Mucosa of gallbladder (tissue), 1 donor: ENCODE measurements at regions not wholly inside any gene's neighbourhood (a gene's known extent, or its start where the extent isn't known, plus 50 kb on each side); places are given as distances from the start of the nearest gene placed in this dataset.

Experiments
- DNase-seq: peaks from one replicate; pipeline ENCODE4 v3.0.0-alpha.2; 2020; ENCODE audit warnings: low spot score
- donor health status: DM: no; HTN: no; CAD: no.

DNA sequence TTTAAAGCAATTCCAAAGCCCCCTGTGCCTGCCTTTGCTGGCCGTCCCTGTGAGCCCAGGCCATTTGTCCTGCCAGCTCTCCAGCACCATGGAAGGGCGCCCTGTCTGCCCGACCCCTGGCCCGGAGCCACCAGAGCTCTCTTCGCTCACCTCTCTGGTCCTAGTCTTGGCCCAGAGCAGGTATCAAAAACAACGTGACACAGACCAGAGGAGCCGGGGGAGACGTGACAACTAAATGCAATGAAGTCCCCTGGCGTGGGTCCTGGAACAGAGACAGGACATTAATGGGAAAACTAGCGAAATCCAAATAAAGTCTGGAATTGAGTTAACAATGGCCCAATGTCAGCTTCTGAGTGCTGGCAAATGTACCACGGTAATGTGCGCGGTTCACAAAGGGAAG, 83.2 kb upstream of the DIO3 start:
- no peak for DNase-seq

DNA sequence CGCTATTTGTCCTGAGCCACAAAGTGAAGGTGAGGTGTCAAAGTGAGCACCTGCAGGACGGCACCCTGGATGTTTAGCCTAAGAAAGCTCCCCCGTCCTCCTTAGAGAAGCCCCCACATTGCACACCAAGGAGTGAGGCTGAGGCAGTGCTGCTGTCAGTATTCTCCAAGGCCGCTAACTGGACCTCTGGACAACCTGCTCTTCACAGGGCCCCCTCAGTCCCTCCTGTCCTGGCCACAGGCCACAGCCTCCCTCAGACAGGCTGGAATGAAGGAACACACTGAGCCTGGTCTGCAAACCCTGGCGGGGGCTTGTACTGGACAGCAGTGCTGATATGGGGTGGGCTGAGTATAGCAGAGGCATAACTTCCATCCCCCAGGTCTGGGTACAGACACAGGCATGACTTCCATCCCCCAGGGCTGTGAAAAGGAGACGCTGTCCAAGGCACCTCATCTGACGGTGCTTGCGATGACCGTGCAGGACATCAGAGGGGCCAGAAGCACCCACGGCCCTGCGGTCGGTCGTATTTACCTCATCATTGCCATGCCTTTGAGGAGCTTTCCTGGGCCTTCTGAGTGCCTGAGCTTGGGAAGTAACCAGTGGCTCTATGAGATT, 82.4 kb upstream of the DIO3 start:
- DNase-seq: no peak

DNA sequence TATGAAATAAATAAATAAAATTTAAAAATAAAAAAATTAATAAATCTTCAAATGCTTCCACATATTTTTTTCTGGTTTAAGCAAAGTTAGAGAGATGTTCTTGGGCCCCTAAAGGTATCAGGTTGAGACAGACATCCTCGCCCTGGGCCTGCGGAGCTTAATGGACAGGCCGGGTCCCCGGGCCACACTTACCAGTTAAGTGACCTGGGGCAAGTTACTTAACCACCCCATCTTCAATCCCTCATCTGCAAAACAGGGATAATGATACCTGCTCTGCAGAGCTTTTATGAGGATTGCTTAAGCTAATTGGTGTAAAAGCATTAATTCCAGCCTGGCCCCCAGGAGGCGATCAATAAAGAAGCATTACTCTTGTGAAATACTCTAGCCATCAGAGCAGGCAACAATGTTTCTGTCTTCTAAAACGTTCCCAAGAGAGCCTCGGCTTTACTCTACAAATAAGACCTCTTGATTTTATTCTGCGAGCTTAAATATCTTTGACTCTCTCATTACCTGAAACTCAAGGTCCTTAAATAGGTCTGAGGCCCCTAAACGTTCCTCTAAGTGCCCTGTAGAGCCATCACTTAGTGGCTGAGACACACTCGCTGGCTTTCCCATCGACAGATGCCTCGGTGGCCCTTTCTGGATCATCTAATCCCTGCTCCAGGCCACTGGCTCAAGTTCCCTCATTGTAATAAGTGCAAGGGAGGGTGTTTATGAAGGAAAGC, 81.1 kb upstream of the DIO3 start:
- no peak for DNase-seq

DNA sequence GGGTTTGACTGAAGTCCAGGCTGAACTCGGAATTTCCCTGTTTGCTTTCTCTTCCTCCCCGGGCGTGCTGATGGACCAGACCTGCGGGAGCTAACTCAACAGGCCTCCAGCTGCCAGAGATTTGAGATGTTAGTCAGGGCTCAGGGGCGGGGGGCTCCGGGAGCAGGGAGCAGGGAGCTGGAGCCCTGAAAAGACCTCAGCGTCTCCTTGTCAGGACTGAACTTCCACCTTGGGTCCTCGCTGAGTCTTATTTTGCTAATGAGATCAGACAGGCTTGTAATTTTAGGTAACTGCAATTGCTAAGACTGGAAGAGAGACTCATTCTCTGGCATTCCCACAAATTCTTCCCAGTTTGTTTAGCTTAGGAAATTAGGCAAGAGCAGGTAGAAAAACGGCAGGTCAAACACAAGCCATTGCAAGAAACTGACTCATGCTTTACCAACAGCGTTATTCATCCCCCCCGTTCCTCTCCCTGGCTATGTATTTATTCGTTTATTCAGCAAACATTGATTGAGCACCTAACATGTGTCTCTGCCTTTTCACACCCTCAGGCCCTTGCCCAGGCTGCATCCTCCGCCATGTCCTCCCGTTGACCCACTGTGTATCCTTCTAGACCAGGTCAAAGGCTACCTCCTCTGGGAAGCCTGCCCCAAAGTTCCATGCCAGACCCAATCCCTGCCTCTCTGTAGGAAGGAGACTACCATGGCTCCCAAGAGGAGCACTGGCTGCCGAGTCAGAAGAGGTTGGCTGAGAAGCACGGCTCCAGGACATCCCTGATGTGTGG, 80.4 kb upstream of the DIO3 start:
- no peak for DNase-seq

DNA sequence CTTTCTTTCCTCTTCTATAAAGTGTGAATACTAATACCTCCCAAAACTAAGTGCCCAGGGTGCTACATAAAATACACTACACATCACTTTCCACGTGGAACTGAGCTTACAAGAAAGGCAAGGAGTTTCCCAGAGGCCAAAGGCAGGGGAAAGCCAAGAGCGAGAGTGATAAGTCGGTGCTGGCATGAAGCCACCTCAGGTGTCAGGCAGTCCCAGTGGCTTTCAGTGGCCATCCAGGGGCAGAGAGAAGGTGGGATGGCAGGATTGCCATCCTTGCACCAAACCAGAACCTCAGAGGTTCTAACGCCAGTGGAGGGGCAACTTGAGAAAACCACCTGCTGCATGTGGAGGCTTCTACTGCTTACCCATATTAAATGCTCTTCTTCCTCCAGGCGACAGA, 79.7 kb upstream of the DIO3 start:
- DNase-seq: no peak

DNA sequence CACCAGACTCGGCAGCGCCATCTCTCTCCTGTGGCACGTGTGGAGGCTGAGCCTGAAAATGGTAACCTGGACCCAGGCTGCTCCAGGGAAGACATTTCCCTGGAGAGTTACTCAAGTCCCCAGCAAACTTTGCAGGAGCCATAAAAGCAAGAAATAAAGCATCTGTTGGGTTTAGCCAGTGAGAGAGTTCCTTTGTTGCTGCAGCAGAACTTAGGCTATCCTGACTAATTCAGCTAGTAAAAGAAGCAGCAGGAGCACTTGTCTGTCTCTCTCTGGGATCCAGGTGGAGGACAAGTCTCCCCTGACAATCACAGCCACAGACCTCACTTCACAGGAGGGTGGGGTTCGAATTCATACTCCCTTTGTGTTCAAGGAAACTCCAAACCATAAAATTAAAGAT, 79.2 kb upstream of the DIO3 start:
- no peak for DNase-seq

DNA sequence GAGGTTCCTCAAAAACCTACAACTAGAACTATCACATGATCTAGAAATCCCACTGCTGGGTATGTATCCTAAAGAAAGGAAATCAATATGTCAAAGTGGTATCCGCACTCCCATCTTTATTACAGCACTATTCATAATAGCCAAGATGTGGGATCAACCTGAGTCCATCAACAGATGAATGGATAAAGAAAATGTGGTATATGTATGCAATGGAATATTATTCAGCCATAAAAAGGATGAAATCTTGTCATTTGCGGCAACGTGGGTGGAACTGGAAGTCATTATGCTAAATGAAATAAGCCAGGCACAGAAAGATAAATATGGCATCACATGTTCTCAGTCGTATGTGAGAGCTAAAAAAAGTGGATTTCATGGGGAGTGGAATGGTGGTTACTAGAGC, 77.5 kb upstream of the DIO3 start:
- no peak for DNase-seq

DNA sequence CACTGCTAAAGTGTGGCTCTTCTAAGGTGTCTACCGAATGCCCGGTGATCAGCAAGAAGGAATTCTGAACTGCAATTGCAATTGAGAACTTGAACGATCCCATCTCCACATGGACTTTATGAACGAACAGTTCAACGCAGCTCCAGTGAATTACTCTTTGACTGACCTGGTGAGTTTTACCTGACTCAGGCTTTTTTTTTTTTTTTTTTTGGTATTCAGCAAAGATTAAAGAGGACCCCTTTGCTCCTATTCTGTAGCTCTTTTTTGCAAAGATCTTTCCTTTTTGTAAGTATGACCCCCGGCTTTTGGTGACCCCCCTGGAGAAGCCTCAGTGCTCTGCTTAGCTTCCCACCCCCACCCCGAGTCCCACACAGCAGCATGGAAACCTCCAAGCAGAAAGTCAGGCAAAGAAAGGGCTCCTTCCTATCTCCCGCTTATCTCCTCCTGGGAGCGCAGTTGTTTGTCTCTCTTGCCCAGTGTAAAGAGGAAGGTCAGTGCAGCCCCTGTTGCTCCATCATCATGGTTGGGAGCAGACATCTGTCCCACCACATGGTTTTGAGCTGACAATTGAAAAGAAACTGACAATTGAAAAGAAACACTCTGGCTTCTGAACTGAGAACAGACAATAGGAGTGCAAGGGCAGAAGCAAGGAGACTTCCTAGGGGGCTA, 72.1 kb upstream of the DIO3 start:
- DNase-seq: no peak

DNA sequence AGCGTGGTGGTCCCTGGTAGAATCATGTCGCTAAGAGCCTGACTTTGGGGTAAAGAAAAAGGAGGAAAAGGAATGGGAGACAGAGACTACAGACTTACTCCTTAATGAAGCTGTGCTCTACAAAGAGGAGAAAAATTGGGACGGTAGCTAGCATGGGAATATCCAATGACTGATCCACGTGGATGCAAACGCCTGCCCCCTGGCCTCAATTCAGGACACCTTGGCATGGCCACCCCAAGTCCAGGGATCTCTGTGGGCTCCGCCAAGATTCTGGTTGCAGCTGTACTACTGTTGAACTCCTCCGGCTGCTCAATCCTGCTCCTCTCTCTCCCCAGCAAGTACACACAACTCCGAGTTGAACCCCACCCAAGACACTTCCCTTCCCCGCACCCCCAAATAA, 70.5 kb upstream of the DIO3 start:
- DNase-seq: no peak

DNA sequence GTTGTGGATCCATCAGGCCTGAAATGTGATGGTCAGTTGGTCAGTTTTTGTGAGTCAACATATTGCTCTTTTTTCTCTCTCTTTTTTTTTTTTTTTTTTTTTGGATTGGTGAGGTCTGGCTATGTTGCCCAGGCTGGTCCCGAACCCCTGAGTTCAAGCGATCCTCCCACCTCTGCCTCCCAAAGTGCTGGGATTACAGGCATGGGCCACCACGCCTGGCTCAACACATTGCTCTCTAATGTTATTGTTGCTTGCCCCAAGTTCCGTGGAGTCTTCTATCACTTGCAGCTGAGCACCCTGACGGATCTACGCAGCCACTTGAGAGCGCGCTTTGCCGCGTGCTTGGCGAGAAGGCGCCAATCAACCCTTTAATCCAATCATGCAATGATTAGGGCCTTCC, 69.5 kb upstream of the DIO3 start:
- no peak for DNase-seq

DNA sequence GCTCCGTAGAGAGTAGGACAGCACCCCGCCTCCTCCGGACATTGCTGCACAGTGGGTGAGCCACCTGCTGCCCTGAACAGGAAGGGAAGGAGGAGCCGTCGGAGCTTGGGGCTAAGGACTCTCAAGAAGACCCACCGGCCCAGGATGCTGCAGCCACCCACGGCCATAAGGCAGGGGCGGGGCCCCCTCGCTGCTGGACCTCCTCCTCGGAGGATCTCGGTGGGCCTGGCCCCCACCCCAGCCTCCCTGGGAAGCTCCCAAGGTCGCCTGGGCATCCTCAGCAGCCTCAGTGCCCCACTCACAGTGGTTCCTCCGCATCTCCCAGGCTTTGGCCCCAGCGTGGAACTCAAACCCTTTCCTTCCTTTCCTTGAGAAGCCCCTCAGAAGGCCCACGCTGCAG, 68.6 kb upstream of the DIO3 start:
- no peak for DNase-seq

DNA sequence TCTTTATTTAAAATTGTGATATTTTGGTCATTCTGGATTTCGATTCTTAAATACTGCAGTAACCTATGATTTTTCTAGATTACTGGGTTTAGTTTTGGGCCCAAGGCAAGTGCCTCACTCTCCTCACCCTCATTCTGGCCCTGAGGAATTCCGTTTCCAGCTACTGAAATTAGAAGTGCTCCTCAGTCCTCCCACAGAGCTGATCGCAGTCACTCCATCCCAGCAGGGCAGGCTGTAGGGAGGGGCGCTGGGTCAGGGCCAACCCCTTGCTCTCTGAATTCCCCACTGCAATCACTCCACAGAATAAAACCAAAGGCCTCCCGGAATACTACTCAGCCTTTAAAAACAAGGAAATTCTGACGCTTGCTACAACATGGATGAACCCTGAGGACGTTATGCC, 66.5 kb upstream of the DIO3 start:
- no peak for DNase-seq

DNA sequence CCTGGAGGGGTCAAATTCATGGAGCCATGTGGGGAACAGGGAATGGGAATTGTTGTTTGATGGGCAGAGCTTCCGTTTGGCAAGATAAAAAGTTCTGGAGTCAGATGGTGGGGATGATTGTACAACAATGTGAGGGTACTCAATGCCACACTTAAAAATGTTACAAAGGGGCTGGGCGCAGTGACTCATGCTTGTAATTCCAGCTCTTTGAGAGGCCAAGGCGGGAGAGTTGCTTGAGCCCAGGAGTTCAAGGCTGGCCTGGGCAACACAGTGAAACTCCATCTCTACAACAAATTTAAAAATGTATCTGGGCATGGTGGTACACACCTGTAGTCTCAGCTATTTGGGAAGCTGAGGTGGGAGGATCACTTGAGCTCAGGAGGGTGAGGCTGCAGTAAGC, 66.0 kb upstream of the DIO3 start:
- no peak for DNase-seq

DNA sequence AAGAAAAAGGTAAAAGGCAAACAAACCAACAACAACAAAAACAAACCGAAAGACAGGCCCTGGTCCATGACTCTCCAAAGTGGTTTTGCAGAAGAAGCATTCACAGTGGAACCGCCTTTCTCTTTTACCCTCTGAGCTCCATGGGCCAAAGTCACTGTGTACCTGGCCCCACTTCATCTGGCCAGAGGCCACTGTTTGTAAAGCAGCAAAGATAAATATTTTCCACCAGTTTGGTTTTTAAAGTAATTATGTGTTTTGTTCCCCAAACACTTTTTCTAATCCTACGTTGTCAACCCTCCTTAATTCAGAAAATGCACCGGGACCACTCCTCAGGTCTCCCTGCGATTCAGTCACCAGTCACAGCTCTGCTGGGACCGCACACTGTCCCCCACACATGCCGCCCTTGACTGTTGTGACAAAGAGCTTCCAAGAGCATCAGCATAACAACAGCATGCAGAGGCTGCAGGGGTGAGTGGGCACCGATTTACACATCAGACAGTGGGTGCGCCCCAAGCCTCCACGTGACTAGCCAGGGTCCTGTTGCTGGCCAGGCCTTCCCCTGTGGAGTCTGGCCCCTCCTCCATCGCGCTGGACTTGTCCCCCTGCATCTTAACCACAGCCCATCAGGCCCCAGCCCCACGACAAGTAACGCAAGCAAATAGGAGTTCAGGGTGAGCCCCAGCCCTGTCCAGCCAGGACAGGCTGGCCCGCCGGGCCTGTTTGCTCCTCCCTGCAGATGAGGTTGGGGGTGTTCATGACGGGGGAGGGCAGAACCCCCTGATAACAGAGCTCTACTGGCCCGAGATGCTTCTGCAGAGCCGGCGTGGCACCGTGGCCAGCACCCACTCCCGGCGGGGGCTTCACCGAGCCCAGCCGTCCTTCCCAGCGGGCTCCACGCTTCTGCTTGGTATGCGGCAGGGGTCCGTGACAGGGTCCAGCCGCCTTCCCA, 65.2 kb upstream of the DIO3 start:
- DNase-seq: no peak

DNA sequence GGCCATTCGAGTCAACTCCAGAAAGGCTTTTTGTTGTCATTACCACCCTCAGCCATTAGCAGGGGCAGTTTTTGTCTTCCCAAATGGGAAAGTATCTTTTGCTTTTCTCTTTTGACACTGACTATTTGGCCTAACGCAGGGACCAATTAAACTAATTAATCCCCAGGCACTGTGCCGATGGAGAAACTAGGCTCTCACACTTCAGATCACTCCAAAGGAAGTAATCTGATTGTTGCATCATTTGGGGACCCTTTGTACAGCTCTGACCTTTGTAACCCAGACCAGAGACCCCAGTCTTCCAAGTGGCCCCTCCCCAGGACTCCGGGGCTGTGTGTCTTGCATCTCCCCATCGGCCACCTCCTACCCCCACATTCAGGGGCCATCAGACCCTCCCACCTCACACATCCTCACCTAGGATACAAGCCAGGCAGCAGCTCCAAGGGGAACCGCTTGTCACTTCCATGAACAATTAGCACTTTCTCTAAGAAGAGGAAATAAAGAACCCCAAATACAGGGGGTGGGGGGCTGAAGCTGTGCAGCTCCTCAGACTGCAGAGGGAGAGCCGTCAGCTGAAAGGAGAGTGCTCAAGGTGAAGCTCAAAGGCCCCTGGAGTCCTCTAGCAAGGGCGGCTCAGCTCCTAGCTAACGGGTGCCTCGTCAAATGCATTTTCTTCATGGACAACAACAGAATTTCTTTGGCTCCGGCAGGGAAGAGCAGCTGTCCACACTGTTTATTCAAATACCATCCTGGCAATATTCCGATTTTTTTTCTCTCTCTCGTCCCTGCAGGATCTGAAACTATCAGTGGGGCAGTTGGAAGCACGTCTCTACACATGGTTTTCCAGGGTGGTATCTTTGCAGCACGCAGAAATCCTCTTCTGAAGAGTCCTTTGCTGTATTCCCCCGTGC, 64.3 kb upstream of the DIO3 start:
- DNase-seq: no peak

DNA sequence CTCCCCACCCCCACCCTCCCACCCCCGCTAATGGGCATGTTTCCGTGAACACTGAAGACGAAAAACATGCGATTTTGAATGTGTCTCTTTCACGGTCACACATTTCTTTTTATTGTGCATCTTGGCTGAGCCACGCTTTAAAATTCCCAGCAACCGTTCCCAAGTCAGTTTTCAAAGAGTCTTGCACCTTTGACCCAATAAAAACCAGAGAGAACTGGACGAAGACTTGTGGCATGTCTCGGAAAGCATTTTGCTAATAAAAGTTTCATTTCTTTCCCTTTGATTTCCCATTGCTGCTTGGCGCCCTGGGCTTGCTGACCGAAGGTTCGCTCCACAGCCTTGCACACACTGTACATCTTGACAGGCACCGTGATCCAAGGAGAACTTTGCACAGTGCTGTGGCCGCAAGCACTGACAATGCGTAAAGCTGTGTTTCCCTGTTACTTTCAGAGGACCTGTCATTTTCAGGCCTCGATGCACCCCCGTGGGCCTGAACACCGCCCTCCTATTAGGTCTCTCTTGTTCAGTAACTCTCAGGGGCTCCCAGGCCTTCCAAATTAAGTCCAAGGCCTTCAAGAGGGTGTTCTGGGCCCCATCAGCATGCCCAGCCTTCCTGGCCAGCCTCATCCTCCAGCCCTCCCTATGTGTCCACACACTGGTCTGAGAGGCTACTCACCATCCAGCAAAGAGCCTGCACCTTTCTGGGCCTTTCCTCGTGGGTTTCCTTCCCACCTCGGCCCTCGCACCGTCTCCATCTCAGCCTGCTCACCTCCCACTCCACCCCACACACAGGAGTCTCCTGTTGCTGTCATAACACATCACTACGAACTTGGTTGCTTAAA, 63.4 kb upstream of the DIO3 start:
- no peak for DNase-seq

DNA sequence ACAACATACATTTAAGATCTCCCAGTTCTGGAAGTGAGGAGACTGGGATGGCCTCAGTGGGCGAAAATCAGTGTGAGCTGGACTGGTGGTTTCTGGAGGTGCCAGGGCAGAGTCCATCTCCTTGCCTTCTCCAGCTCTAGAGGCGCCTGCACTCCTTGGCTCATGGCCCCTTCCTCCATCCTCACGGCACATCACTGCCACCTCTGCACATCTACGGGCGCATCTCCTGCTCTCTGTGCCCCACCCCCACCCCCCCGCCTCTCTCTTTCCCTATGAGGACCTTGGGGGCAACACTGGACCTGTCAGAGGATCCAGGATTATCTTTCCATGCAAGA, 62.8 kb upstream of the DIO3 start:
- DNase-seq: no peak

DNA sequence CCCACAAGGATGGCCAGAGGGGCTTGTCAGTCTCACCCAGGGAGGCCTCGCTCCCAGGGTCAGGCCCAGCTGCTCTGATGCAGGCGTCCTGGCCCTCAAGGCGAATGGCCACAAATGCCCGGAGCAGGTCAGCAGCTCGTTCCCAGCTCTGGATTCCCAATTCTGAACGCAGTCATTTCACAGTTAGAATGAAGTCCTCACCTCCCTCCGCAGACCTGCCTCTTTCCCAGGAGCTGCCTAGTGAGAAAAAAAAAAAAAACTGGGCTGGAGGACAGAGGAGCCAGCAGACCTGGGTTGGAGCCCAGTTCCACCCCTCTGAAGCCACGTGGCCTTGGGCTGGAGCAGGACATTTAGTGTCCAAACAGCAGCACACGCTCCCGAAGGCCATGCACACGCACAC, 62.2 kb upstream of the DIO3 start:
- no peak for DNase-seq

DNA sequence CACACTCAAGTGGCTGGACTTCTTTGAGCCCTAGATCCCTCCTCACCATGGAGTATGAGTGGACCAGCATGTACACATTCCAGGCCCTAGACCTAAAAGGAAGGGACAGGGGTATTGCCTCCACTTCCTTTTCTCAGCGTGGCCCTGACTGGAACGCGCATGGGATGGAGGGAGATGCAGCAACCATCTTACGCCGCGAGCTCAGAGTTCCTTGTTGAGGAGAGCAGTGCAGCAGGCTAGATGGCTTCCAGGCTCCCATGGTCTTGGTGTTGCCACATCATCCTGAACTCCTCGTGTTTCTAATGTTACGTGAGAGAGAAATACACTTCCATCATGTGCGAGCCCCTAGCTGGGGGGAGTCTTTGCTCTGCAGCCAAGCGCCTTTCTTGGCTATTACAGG, 61.8 kb upstream of the DIO3 start:
- no peak for DNase-seq

DNA sequence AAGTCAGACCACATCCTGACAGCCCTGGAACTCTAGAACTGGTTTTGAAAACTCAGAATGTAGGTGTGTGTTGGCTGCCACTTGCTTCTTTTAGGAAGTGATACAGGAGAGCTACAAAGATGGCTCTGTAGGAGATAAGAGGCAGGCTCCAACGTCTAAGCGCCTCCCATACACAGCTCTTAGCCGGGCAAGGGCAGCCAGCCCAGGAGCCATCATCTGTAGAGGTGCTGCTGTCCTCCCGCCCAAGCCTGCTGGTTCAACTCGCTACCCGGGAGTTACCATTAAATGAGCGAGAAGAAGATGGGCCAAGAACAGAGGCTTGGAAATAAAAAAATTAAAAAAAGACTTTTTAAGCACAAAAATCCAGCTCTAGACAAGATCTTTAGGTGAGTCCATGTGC, 61.2 kb upstream of the DIO3 start:
- DNase-seq: no peak
